GM23338 (cell line): ENCODE measurements at regions not wholly inside any gene's neighbourhood (a gene's known extent, or its start where the extent isn't known, plus 50 kb on each side); places are given as distances from the start of the nearest gene placed in this dataset.

Experiments used
- ATAC-seq: fragments of 200-7000 bp; cut with Tn5 transposase; 3 replicates; pipeline ENCODE4 v1.9.1; 2020
- DNase-seq: peaks from one replicate; pipeline ENCODE4 v3.0.0-alpha.2; 2015; ENCODE audit warnings: low spot score
- H2AFZ ChIP-seq: fragments of 200-600 bp; sonication (generic); 2 replicates; pipeline ENCODE4 v1.8.0; 2016; ENCODE audit warnings: antibody characterized with exemption, mild to moderate bottlenecking, moderate library complexity
- H3F3A ChIP-seq: fragments of 200-600 bp; sonication (generic); replicated peaks from 2 replicates; pipeline ENCODE4 v1.8.0; 2017; ENCODE audit warnings: antibody characterized with exemption, mixed run types, low read depth
- H3K27ac ChIP-seq: fragments of 200-600 bp; sonication (generic); 2 replicates; pipeline ENCODE4 v1.6.1; 2016; ENCODE audit warnings: low read depth
- H3K27me3 ChIP-seq: fragments of 200-600 bp; sonication (generic); 2 replicates; pipeline ENCODE4 v1.8.0; 2016; ENCODE audit warnings: mild to moderate bottlenecking, mixed run types, moderate library complexity; ENCODE audit not compliant: insufficient read depth
- H3K36me3 ChIP-seq: fragments of 200-600 bp; sonication (generic); 2 replicates; pipeline ENCODE4 v1.8.0; 2016; ENCODE audit warnings: mild to moderate bottlenecking; ENCODE audit not compliant: insufficient read depth
- H3K4me1 ChIP-seq: fragments of 200-600 bp; sonication (generic); 2 replicates; pipeline ENCODE4 v1.8.0; 2016; ENCODE audit warnings: mild to moderate bottlenecking, moderate library complexity; ENCODE audit not compliant: insufficient read depth
- H3K4me2 ChIP-seq: fragments of 200-600 bp; sonication (generic); 2 replicates; pipeline ENCODE4 v1.7.1; 2017; ENCODE audit warnings: mixed run types
- H3K4me3 ChIP-seq: fragments of 200-600 bp; sonication (generic); 2 replicates; pipeline ENCODE4 v1.6.1; 2016; ENCODE audit warnings: mixed run types
- H3K79me2 ChIP-seq: fragments of 200-600 bp; sonication (generic); replicated peaks from 2 replicates; pipeline ENCODE4 v1.8.0; 2017; ENCODE audit warnings: mild to moderate bottlenecking; ENCODE audit not compliant: insufficient read depth
- H3K9me2 ChIP-seq: fragments of 200-600 bp; sonication (generic); 2 replicates; pipeline ENCODE4 v1.8.0; 2017; ENCODE audit not compliant: insufficient read depth
- H4K20me1 ChIP-seq: fragments of 200-600 bp; sonication (generic); replicated peaks from 2 replicates; pipeline ENCODE4 v1.8.0; 2017; ENCODE audit warnings: mild to moderate bottlenecking; ENCODE audit not compliant: insufficient read depth
- H3K27ac Mint-ChIP-seq: 2 replicates; pipeline ENCODE4 v1.8.0; 2020; ENCODE audit warnings: inconsistent platforms, mild to moderate bottlenecking, moderate library complexity, mixed read lengths
- H3K27me3 Mint-ChIP-seq: 3 replicates; pipeline ENCODE4 v1.8.0; 2022; ENCODE audit warnings: low read depth, mild to moderate bottlenecking, moderate library complexity, mixed read lengths, inconsistent platforms; ENCODE audit not compliant: insufficient read depth, poor library complexity
- H3K36me3 Mint-ChIP-seq: 3 replicates; pipeline ENCODE4 v1.8.0; 2021; ENCODE audit warnings: low read depth, mild to moderate bottlenecking, inconsistent platforms, moderate library complexity, mixed read lengths
- H3K4me1 Mint-ChIP-seq: 3 replicates; pipeline ENCODE4 v1.8.0; 2020; ENCODE audit warnings: mild to moderate bottlenecking, inconsistent platforms, mixed read lengths
- H3K4me3 Mint-ChIP-seq: 3 replicates; pipeline ENCODE4 v1.8.0; 2021; ENCODE audit warnings: moderate library complexity, mild to moderate bottlenecking, inconsistent platforms, mixed read lengths
- H3K9me3 Mint-ChIP-seq: 3 replicates; pipeline ENCODE4 v1.8.0; 2020; ENCODE audit warnings: moderate library complexity, mild to moderate bottlenecking, inconsistent platforms, mixed read lengths
- STAT1 ChIP-seq: IDR thresholded peaks from one replicate; pipeline ENCODE4 v1.6.1; 2016; ENCODE audit warnings: antibody characterized with exemption; ENCODE audit not compliant: unreplicated experiment
- TF ChIP-seq, protein P1 (sequence below): fragments of 250-450 bp; sonication (Bioruptor Pico); IDR thresholded peaks from 2 replicates; pipeline ENCODE4 v1.5.0; 2020; ENCODE audit warnings: mild to moderate bottlenecking, moderate library complexity
- TF ChIP-seq, protein P2 (sequence below), 2 experiments: fragments of 200-600 bp in 1 of 2; sonication (generic) in 1 of 2; conservative IDR thresholded peaks; 2 replicates each; pipeline versions ENCODE4 v1.5.1 to v1.6.1; 2016 to 2017; ENCODE audit warnings: antibody characterized with exemption in 2 of 2, low read depth in 2 of 2, mild to moderate bottlenecking in 2 of 2, moderate library complexity in 1 of 2

DNA sequence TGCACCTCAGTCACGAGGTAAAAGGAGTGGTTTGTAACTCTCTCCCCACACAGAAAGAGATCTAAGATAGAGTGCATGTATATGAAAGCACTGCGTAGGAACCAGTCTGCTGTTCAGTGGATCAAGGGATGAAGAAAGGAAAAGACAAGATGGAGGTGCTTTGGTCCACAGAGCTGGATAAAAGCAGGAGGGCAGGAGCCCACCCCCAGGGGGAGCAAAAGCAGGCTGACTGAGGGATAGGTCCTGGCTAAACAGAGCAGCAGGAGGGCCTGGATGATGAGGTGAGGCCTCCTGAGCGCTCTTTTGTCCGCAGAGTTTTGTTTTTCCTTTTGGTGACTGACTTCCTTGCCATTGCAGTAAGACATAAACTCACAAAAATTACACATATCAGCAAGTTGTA lies 293.5 kb upstream of the C9orf72 start:
- H3K27ac Mint-ChIP-seq, result no peak overlapping the region; the same call in 1 of the 2 replicates
- peak overlapping the region; percentile 49; the same call in 1 of the 2 replicates for H2AFZ ChIP-seq
- peak; percentile 69 for ATAC-seq
- no peak overlapping the region for H3K4me3 ChIP-seq
- no peaks in the 10 kb centered on the region for H3F3A ChIP-seq
- peaks cover 4% of the 10 kb centered on the region for H3K27me3 Mint-ChIP-seq
- H3K9me3 Mint-ChIP-seq, result peaks cover 9% of the 10 kb centered on the region
- TF ChIP-seq, protein P1, sequence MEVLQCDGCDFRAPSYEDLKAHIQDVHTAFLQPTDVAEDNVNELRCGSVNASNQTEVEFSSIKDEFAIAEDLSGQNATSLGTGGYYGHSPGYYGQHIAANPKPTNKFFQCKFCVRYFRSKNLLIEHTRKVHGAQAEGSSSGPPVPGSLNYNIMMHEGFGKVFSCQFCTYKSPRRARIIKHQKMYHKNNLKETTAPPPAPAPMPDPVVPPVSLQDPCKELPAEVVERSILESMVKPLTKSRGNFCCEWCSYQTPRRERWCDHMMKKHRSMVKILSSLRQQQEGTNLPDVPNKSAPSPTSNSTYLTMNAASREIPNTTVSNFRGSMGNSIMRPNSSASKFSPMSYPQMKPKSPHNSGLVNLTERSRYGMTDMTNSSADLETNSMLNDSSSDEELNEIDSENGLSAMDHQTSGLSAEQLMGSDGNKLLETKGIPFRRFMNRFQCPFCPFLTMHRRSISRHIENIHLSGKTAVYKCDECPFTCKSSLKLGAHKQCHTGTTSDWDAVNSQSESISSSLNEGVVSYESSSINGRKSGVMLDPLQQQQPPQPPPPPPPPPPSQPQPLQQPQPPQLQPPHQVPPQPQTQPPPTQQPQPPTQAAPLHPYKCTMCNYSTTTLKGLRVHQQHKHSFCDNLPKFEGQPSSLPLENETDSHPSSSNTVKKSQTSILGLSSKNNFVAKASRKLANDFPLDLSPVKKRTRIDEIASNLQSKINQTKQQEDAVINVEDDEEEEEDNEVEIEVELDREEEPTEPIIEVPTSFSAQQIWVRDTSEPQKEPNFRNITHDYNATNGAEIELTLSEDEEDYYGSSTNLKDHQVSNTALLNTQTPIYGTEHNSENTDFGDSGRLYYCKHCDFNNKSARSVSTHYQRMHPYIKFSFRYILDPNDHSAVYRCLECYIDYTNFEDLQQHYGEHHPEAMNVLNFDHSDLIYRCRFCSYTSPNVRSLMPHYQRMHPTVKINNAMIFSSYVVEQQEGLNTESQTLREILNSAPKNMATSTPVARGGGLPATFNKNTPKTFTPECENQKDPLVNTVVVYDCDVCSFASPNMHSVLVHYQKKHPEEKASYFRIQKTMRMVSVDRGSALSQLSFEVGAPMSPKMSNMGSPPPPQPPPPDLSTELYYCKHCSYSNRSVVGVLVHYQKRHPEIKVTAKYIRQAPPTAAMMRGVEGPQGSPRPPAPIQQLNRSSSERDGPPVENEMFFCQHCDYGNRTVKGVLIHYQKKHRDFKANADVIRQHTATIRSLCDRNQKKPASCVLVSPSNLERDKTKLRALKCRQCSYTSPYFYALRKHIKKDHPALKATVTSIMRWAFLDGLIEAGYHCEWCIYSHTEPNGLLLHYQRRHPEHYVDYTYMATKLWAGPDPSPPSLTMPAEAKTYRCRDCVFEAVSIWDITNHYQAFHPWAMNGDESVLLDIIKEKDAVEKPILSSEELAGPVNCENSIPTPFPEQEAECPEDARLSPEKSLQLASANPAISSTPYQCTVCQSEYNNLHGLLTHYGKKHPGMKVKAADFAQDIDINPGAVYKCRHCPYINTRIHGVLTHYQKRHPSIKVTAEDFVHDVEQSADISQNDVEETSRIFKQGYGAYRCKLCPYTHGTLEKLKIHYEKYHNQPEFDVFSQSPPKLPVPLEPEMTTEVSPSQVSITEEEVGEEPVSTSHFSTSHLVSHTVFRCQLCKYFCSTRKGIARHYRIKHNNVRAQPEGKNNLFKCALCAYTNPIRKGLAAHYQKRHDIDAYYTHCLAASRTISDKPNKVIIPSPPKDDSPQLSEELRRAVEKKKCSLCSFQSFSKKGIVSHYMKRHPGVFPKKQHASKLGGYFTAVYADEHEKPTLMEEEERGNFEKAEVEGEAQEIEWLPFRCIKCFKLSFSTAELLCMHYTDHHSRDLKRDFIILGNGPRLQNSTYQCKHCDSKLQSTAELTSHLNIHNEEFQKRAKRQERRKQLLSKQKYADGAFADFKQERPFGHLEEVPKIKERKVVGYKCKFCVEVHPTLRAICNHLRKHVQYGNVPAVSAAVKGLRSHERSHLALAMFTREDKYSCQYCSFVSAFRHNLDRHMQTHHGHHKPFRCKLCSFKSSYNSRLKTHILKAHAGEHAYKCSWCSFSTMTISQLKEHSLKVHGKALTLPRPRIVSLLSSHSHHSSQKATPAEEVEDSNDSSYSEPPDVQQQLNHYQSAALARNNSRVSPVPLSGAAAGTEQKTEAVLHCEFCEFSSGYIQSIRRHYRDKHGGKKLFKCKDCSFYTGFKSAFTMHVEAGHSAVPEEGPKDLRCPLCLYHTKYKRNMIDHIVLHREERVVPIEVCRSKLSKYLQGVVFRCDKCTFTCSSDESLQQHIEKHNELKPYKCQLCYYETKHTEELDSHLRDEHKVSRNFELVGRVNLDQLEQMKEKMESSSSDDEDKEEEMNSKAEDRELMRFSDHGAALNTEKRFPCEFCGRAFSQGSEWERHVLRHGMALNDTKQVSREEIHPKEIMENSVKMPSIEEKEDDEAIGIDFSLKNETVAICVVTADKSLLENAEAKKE (CRISPR knock-in tag), result no peak
- TF ChIP-seq, protein P2, sequence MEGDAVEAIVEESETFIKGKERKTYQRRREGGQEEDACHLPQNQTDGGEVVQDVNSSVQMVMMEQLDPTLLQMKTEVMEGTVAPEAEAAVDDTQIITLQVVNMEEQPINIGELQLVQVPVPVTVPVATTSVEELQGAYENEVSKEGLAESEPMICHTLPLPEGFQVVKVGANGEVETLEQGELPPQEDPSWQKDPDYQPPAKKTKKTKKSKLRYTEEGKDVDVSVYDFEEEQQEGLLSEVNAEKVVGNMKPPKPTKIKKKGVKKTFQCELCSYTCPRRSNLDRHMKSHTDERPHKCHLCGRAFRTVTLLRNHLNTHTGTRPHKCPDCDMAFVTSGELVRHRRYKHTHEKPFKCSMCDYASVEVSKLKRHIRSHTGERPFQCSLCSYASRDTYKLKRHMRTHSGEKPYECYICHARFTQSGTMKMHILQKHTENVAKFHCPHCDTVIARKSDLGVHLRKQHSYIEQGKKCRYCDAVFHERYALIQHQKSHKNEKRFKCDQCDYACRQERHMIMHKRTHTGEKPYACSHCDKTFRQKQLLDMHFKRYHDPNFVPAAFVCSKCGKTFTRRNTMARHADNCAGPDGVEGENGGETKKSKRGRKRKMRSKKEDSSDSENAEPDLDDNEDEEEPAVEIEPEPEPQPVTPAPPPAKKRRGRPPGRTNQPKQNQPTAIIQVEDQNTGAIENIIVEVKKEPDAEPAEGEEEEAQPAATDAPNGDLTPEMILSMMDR (conservative IDR thresholded peaks at IDR 0.05; ENCODE audit: low read depth in 2 of 2), result peak; percentile 31 to 36; a peak in 2 of 4 replicates
- peaks cover 3% of the 10 kb centered on the region for H3K9me2 ChIP-seq
- H3K36me3 Mint-ChIP-seq, result peaks cover 7% of the 10 kb centered on the region; the same call in 1 of the 3 replicates
- DNase-seq, result peak; percentile 17
- H3K27me3 ChIP-seq, result no peaks in the 10 kb centered on the region
- H3K4me3 Mint-ChIP-seq, result no peak overlapping the region
- 0 out of 2 replicates have a peak, but pooled peaks cover 3% of the 10 kb centered on the region for H3K4me1 ChIP-seq
- H3K4me1 Mint-ChIP-seq, result peaks cover 12% of the 10 kb centered on the region; the same call in 2 of the 3 replicates
- H4K20me1 ChIP-seq, result no peaks in the 10 kb centered on the region
- H3K4me2 ChIP-seq, result no peak overlapping the region
- H3K79me2 ChIP-seq, result no peaks in the 10 kb centered on the region
- no peak overlapping the region for H3K27ac ChIP-seq
- H3K36me3 ChIP-seq, result no peaks in the 10 kb centered on the region

DNA sequence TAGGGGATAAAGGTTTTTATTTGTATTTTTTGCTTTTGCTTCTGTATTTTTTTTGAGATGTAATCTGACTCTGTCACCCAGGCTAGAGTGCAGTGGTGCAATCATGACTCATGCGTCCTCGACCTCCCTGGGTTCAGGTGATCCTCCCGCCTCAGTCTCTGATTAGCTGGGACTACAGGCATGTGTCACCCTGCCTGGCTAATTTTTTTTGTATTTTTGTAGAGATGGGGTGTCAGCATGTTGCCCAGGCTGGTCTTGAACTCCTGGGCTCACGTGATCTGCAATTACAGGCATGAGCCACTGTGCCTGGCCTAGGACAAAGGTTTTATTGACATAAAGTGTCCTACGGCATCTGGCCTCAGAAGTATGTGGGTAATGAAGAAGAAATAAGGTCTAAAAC lies 297.1 kb upstream of the C9orf72 start:
- Histone ChIP-seq H2AFZ (no peak overlapping the region), H3K27ac (no peak overlapping the region), H3K9me2 (peaks cover 3% of the 10 kb centered on the region), H3F3A (no peaks in the 10 kb centered on the region), H3K79me2 (no peaks in the 10 kb centered on the region), H4K20me1 (no peaks in the 10 kb centered on the region), H3K4me2 (no peak overlapping the region), H3K36me3 (no peaks in the 10 kb centered on the region), H3K4me1 (0 out of 2 replicates have a peak, but pooled peaks cover 3% of the 10 kb centered on the region), H3K4me3 (no peak overlapping the region), H3K27me3 (no peaks in the 10 kb centered on the region)
- Mint-ChIP-seq H3K4me3 (no peak overlapping the region), H3K9me3 (peaks cover 20% of the 10 kb centered on the region), H3K4me1 (peaks cover 7% of the 10 kb centered on the region; the same call in 2 of the 3 replicates), H3K36me3 (peaks cover 12% of the 10 kb centered on the region; the same call in 2 of the 3 replicates), H3K27me3 (peaks cover 7% of the 10 kb centered on the region), H3K27ac (no peak overlapping the region; the same call in 1 of the 2 replicates)
- no peak for ATAC-seq
- no peak for DNase-seq
- TF ChIP-seq STAT1, result no peak
